Skin epidermis (tissue), 12 donors: ENCODE measurements at regions not wholly inside any gene's neighbourhood (a gene's known extent, or its start where the extent isn't known, plus 50 kb on each side); places are given as distances from the start of the nearest gene placed in this dataset.

ENCODE experiments used
- H3K27ac ChIP-seq, 21 experiments: fragments of 200-600 bp; sonication (generic) in 11 of 21; one replicate each; pipeline ENCODE4 v1.5.0; 2020; ENCODE audit warnings: mild to moderate bottlenecking in 3 of 21, inconsistent platforms in 2 of 21, moderate library complexity in 2 of 21
- H3K4me3 ChIP-seq, 7 experiments: fragments of 200-600 bp; sonication (generic) in 2 of 7; one replicate each; pipeline ENCODE4 v1.5.0; 2020; ENCODE audit warnings: inconsistent platforms in 2 of 7, mild to moderate bottlenecking in 2 of 7, moderate library complexity in 1 of 7

DNA sequence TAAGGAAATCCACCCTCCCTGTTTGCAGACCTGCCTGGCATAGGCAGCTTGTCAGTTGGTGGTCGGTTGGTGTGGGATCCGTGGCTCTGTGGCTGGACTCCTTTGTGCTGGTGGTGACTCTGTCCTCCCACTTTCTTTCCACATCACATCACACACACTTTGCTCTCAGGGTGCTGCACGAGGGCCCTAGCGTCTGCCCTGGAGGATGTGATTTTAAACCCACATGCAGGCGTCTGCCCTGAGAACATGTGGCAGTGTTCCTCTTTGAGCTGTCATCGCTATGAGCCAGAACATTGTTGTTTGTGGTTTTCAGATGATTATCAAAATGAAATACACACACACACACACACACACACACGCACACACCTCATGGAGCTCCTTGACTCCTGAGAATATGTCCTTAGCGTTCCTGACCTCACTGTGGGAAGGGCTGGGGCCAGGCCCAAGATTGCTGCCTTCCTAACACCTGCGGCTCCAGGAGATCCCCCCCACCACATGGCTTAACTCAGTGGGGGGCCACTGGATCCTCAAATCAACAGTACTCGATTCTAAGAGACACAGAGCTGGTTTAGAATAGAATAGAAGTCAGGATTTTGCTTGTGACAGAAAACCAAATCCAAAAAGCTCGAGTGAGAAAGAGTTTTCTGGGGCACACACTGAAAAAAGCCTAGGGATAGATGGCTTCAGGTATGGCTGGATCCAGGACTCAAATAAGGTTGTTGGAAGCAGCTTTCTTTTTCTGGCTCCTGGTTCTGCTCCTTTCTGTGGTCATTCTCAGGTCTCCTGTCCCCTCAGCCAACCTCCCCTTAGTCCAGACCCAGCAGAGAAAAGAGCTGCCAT, 54.8 kb downstream of the RTP5 start:
- no peak overlapping the region for H3K27ac ChIP-seq
- no peak overlapping the region for H3K4me3 ChIP-seq

DNA sequence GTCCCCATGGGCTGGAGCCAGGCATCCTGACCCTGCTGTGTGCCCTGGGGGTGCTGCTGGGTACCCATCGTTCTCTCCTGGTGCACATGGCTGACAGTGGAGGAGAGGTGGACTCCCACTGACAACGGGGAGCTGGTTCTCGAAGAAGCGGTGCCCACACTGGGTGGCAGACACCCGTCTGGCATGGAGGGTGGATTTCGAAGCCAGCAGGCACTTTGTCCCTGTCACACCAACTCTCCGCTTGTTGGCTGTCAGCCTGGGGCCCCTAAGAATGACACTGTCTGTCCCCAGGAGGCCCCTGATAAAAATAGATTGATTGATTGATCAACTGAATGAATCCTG, 55.4 kb downstream of the RTP5 start:
- H3K4me3 ChIP-seq, result no peak overlapping the region
- H3K27ac ChIP-seq, result no peak overlapping the region

DNA sequence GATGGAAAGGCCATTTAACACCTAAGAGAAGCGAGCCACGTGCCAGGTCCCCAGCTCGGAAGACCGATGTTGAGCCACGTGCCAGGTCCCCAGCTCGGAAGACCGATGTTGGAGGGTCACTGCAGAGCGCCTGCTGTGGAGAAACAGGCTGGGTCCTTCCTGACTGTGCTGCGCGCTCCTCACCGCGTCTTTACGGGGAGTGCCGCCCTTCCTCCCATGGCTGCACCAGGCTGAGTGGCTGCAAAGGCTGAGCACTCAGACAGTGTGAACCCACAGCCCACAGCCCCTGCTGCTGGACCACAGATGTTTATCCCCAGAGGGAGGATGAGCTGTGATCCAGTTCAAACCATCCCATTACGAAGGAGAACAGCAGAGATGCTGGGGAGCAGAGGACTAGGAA, 55.7 kb downstream of the RTP5 start:
- Histone ChIP-seq H3K4me3 (no peak overlapping the region), H3K27ac (no peak overlapping the region)

DNA sequence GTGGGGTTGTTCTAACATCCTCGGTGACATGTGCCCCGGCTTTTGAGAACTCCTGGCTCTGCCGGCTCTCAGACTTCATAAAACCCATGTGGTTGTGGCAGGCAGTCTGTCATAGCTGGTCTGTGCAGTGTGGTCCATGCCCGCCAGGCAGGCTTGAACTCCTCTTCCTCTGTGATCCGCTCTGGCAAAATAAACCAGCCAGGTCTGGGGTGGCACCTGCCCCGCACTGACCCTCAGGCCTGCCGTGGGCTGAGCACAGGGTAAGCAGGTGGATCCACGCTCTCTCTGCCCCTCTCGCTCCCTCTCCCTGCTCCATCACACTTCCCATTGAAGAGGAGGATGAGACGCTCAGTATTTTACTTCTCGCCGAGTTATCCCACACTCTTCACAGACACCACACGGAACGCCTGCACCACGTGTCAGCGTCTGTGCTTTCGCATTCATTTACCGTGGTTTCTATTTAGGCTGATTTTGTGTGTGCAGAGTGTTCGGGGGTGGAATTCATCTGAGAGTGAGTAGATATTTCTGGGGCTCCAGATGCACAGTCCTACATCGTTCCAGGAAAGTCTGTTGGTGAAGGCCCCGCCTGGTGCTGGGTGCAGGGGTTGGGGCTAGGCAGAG, 56.4 kb downstream of the RTP5 start:
- no peak overlapping the region for H3K4me3 ChIP-seq
- no peak overlapping the region for H3K27ac ChIP-seq

DNA sequence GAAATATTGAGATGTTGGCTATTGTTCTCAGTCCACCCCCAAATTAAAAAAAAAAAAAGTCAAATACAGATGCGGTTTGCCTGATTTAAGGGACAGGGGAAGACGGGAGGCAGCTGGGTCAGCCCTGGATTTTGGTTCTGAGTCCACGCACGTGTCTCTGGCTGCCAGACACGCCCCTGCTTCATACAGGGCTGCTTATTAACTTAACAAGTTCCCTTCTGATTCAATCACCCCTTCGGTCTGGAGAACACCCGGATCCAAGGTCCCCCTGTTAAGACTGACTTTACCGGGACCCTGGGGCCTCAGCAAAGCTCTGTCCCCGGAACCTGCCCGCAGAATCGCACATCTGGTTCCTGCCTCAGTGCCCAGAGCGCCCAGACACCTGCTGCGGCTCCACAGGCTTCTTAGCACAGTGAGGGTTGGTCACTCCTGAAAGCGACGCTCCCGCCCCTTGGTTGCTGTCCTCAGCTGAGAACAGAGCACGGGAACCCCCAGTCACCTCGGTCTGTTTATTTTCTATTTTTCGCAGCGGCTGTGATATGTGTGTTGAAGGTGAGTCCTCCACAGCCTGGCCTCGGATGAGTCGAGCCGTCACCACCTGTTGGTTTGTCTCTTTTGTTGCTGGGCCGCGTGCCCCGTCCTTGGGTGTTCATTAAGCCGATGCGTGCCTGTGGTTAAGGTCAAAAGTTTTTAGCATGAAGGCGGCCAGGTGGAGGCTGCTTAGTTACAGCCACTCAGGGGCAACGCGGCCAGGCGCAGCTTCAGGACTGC, 57.2 kb downstream of the RTP5 start:
- Histone ChIP-seq H3K4me3 (no peak overlapping the region), H3K27ac (no peak overlapping the region)

DNA sequence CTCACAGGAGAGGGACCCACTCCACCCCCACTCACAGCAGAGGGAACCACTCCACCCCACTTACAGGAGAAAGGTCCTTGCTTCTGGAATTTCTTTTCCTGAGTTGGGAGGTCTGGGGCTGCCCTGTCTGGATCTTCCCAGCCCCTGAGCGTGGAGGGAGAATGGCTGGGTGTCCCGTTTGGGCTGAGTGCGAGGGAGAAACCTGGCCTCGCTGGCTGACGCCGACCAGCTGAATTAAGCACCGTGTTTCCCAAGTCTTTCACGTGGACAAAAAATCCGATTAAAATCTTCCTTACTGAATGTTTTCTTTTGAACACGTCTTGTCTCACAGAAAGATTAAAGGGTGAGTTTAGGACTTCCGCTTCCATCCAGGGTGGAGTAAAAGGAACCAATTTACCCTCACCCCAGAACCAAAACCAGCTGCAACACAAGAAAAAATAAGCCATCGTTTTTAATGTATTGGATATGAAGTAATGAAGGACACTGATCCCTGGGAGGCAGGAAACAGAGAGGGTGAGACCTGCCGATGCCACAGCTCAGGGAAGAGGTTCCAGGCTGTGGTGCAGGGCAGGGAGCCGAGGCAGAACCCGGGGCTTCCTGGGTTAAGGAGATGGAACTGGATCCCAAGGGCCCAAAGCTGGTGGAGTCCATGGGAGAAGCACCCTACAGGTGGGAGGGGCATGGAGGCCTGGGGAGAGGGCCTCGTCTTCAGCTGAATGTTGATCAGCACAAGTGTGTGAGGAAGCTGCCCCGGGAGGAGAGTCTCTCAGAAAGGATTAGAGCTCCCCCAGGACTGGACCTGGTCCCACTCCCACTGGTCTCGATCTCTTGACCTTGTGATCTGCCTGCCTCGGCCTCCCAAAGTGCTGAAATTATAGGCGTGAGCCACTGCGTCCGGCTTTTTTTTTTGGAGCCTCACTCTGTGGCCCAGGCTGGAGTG, 60.3 kb downstream of the RTP5 start:
- no peak overlapping the region for H3K4me3 ChIP-seq
- H3K27ac ChIP-seq, result no peak overlapping the region

DNA sequence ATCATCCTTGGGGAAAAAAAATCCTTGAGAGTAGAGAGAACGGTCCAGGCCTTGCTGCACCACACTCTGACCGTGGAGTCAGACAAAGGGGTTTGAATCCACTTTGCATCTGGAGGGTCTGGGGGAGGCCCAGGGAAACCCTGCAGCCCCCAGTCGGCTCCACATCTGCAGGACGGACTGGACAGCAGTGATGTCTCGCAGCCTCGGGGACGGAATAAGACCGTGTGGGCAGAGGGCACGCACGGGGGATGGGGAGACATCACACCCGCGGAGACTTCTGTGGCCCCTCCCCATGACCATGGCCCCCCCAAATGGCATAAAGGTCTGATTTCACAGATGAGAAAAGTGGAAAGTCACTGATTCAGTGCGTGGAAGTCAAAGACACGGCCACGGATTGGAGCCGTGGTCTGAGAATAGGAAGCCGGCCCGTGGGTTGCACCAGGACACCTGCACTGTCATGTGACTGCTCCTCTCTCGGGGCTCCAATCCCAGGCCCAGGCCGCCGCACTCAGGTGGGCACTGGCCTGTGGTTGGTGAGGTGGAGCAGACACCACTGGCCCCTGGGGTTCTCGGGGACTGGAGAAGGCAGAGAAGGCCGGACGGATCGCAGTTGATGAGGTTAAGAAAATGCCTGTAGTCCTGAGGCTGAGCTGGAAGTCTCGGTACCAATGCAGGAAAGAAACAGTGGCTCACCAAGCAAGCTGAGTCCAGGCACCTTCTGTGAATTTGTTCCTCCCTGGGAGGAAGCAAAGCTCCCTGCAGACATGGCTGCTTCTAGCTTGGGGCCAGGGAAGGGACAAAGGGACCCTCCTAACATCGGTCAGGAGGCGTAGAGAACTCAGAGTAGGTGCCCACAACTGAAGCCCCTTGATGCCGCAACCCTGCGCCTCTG, 61.8 kb downstream of the RTP5 start:
- Histone ChIP-seq H3K27ac (no peak overlapping the region), H3K4me3 (no peak overlapping the region)

DNA sequence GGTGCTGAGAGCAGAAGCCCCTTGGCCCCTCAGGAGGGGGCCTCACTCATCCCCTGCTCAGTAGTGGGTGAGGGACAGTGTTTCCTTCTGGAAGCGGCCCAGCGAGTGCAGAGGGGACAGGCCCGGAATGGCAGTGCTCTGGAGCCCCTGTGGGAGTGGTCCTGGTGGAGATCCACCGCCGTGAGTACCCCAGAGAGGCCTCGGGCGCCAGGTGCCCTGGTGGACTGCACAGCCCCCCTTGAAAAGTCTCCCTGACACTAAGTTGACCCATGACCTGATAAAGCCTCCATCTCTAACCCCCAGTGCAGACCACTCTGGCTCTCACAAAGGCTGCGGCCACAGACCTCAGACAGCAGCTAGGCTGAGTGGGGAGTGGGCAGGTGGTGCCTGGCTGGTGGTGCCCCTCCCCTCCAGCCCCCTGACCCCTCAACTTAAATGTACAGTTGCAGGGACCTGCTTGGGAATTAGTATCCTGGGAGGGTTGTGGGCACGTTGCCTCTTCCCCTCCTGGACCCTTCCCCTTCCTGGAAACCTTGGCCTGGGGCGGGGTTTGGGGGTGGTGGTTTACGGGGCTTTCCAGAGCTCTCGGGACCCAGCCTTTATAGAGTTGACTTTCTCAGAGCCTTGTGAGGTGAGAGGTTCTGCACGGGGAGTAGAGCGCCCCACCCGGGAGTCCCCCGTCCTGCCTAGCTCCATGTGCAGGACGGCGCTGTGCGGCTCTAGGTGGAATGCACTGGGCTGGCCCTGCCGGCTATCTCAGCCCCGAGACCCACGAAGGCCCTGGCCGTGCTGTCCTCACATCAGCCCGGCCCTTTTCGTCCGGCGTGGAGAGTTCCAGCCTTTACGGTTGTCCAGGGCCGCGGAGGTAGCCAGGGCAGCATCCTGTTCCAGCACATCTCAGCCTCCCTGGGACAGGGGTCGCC, 62.7 kb downstream of the RTP5 start:
- peak overlapping the region in 1 of 21 experiments; percentile 37 for H3K27ac ChIP-seq

DNA sequence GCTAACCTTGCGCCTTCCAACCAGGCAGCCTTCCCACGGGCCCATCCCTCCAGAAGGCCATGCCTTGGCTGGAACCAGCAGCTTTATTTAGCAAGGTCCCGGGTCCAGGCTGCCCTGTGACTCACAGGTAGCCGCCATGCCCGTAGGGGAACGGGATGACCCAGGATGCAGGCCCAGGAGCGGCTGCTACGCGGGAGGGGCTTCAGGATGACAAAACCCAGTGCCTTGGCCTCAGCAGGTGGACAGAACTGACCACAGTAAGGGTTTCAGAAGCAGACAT, 63.3 kb downstream of the RTP5 start:
- no peak overlapping the region for H3K4me3 ChIP-seq
- H3K27ac ChIP-seq, result peak overlapping the region in 1 of 21 experiments; percentile 37

More for the DNA sequence above, 62.7 kb downstream of the RTP5 start:
- H3K4me3 ChIP-seq, result no peak overlapping the region

DNA sequence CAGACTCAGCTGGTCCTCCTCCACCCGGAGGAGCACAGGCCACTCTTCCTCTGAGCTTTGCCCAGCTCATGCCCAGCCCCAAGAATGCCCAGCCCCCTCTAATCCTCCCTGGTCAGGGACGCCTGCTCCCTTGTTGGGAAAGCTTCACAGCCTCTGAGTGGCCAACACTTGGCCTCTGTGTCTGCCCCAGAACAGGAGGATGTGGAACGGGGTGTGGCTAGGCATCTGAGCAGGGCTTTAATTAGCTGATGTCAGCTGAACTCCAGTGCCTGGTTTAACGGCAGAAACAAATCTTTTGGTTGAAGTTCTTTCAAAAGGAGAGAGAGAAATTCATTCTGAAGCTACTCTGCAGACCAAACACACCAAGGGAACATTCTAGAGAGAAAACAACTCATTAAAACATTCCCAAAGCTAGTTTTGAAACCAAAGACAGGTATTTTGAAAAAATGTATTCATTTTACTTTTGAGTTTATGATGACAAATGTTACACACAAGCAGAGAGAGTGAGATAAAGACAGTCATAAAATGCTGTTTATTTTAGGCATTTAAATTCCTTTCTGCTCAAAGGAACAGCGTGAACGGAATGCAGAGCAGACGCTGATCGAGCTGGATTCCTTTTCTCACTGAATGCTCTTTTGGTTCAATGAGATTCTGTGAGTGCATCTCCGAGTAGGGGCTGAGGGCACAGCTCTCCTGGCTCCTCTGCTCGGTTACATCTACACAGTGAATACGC, 63.8 kb downstream of the RTP5 start:
- H3K27ac ChIP-seq, result peak overlapping the region in 1 of 21 experiments; percentile 37
- no peak overlapping the region for H3K4me3 ChIP-seq

DNA sequence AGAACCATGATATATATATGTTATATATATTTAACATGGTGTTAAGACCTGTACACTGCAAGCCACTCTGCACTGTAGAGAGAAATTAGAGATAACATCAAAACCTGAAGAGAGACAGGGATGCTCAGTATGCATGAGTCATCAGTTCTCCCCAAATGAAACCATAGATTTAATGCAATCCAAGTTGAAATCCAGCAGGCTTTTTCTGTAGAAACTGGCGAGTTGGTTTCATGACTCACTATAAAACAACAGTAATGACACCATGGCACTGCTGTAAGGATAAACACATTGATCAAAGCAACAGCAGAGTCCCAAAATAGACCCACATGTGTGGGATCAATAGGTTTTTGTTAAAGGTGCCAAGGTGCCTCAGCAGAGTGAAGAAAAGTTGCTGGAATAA, 65.8 kb downstream of the RTP5 start:
- H3K27ac ChIP-seq, result no peak overlapping the region
- H3K4me3 ChIP-seq, result no peak overlapping the region

DNA sequence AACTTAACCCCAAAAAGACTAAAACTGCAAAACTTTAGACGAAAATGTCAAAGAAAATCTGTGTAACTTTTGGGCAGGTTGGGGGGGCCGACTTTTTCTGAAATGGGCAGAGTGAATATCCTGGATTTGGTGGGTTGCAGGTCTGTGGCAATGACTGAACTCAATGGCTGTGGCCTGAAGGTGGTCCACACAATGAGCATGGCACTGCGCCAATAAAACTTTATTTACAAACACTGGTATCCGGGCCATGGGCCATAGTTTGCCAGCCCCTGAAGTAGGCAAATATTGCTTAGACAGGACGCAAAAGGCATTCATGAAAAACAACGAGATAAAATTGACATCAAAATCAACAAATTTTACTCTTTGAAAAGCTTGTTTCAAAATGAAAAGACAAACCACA, 66.2 kb downstream of the RTP5 start:
- H3K4me3 ChIP-seq, result no peak overlapping the region
- H3K27ac ChIP-seq, result no peak overlapping the region

DNA sequence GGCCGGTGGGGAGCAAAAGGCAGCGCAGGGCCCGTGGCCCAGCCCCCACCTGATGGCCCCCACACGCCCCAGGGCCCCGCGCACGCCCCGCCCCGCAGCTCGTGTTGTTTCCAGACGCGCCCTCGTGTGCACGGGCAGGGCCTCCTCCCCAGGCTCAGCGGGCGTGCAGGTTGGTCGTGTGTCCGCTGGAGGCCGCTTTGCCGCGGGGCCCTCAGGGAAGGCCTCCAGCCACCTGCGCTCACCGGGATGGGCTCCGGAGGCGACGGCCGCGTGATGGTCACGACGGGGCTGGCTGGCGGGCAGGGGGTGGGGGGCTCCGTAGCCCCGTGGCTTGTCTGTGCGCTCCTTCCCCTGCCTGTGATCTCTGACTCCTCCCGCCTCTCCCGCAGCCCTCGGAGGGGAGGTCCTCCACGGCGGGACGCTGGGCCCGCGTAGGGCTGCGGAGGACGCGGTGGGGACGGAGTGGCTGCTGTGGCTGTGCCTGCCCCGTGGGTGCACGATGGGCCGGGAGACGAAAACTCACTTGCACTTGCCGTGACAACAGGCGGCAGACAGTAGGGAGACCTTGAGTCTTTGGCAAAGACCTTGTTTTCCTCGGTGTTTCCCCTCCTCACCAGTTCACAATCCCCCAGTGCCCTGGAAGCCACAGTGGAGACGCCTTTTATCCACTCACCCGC, 67.1 kb downstream of the RTP5 start:
- Histone ChIP-seq H3K4me3 (no peak overlapping the region), H3K27ac (no peak overlapping the region)

DNA sequence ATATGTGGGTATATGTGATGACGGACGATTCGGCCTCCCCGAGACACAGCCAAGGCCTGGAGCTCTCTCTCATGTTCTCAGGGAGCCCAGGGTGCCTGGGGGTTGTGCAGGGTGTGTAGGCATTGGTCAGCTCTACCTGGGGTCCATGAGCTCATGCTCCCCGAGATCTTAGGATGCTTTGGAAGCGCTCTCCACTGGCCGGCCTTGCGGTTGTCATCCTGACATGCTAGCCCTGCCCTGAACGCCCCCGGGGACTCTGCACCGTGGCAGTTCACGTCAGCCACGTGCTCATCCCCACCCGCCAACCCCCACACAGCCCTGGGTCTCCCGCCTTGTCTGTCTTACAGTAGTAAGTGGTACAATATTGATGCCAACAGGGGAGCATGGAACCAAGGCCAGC, 67.8 kb downstream of the RTP5 start:
- Histone ChIP-seq H3K4me3 (no peak overlapping the region), H3K27ac (no peak overlapping the region)

DNA sequence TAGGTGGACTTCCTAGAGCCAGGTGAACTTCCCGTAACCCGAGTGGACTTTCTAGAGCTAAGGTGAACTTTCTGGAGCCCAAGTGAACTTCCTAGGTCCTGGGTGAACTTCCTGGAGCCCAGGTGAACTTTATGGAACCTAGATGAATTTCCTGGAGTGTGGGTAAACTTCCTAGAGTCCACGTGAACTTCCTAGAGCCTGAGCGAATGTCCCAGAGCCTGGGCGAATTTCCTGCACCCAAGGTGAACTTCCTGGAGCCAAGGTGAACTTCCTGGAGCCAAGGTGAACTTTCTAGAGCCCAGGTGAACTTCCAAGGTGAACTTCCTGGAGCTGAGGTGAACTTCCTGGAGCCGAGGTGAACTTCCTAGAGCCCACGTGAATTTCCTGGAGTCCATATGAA, 70.0 kb downstream of the RTP5 start:
- Histone ChIP-seq H3K4me3 (no peak overlapping the region), H3K27ac (no peak overlapping the region)

DNA sequence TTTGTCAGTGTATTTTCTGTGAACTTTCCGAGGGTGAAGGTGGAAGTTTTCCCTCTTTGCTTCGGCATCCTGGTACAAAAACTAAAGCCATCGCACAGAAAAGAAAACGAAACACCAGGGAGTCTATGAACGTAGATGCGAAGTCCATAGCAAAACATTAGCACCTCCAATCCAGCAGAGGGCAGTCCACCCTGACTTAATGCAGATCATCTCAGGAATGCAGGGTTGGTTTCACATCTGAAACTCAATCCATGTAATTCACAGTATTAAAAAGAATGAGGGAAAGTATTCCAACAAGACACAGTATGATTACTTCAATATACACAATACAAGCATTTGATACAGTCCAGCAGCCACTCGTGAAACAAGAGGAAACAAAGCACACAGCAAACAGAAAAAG, 70.8 kb downstream of the RTP5 start:
- Histone ChIP-seq H3K27ac (no peak overlapping the region), H3K4me3 (no peak overlapping the region)
